Loucy (cell line): ENCODE measurements at regions not wholly inside any gene's neighbourhood (a gene's known extent, or its start where the extent isn't known, plus 50 kb on each side); places are given as distances from the start of the nearest gene placed in this dataset.

ENCODE experiments used
- H2AFZ ChIP-seq: fragments of 200-600 bp; sonication (generic); 2 replicates; pipeline ENCODE4 v1.6.0; 2016; ENCODE audit warnings: antibody characterized with exemption, mild to moderate bottlenecking, low read length, moderate library complexity
- H3F3A ChIP-seq: fragments of 200-600 bp; 2 replicates; pipeline ENCODE4 v1.6.0; 2016; ENCODE audit warnings: antibody characterized with exemption, low read depth, mild to moderate bottlenecking
- H3K27me3 ChIP-seq: fragments of 200-600 bp; sonication (generic); 2 replicates; pipeline ENCODE4 v1.6.1; 2014; ENCODE audit warnings: low read length, mild to moderate bottlenecking; ENCODE audit not compliant: insufficient read depth, poor library complexity, severe bottlenecking
- H3K36me3 ChIP-seq: fragments of 200-600 bp; sonication (generic); 2 replicates; pipeline ENCODE4 v1.6.1; 2016; ENCODE audit warnings: low read length; ENCODE audit not compliant: insufficient read depth
- H3K4me1 ChIP-seq: fragments of 200-600 bp; sonication (generic); 2 replicates; pipeline ENCODE4 v1.5.1; 2014; ENCODE audit warnings: low read length, mild to moderate bottlenecking; ENCODE audit not compliant: insufficient read depth, poor library complexity, severe bottlenecking
- H3K4me2 ChIP-seq: fragments of 200-600 bp; sonication (generic); 2 replicates; pipeline ENCODE4 v1.6.0; 2014; ENCODE audit warnings: antibody characterized with exemption, low read length, low read depth, mild to moderate bottlenecking; ENCODE audit not compliant: poor library complexity, severe bottlenecking
- H3K4me3 ChIP-seq: fragments of 200-600 bp; sonication (generic); 2 replicates; pipeline ENCODE4 v1.5.1; 2014; ENCODE audit warnings: low read length, mild to moderate bottlenecking, mixed read lengths; ENCODE audit not compliant: poor library complexity, severe bottlenecking
- H3K79me2 ChIP-seq: fragments of 200-600 bp; sonication (generic); 2 replicates; pipeline ENCODE4 v1.6.1; 2014; ENCODE audit warnings: low read length; ENCODE audit not compliant: insufficient read depth
- H3K9ac ChIP-seq: fragments of 200-600 bp; sonication (generic); 2 replicates; pipeline ENCODE4 v1.6.0; 2014; ENCODE audit warnings: mild to moderate bottlenecking, low read depth, low read length, moderate library complexity; ENCODE audit not compliant: poor library complexity, severe bottlenecking
- H3K9me2 ChIP-seq: fragments of 200-600 bp; sonication (generic); replicated peaks from 2 replicates; pipeline ENCODE4 v1.6.1; 2016; ENCODE audit warnings: low read depth, low read length, mixed read lengths
- H3K9me3 ChIP-seq: fragments of 200-600 bp; sonication (generic); 2 replicates; pipeline ENCODE4 v1.6.1; 2014; ENCODE audit warnings: mild to moderate bottlenecking, antibody characterized with exemption, low read length, low read depth; ENCODE audit not compliant: insufficient read depth
- H4K20me1 ChIP-seq: fragments of 200-600 bp; sonication (generic); 2 replicates; pipeline ENCODE4 v1.6.0; 2014; ENCODE audit warnings: antibody characterized with exemption, low read length, mild to moderate bottlenecking; ENCODE audit not compliant: insufficient read depth, poor library complexity, severe bottlenecking
- EZH2phosphoT487 ChIP-seq: fragments of 200-600 bp; IDR thresholded peaks from 2 replicates; pipeline ENCODE4 v1.6.1; 2018; ENCODE audit warnings: antibody characterized with exemption, mild to moderate bottlenecking, moderate library complexity, borderline replicate concordance
- TF ChIP-seq, protein P1 (sequence below): fragments of 200-600 bp; sonication (generic); conservative IDR thresholded peaks from 2 replicates; pipeline ENCODE4 v1.5.1; 2014; ENCODE audit warnings: mild to moderate bottlenecking, antibody characterized with exemption, low read length

DNA sequence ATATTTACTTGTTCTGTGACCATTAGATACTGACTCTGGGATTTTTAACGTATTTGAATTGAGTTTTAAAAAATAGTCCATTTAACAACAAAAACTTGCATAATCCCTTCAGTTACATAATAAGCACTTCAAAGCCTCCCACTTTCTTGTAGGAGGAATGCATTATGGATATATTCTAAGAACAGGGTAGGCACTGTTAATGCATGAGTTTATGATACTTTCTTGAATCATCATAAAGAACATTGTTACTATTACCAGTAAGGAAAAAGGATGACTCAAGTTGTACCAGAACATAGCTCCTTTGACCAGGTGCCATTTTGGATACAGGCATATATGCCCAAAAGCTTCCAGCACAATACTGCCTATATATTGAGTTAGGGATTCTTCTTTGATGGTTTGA, 671.4 kb downstream of the GALC start:
- Histone ChIP-seq H3K79me2 (no peaks in the 10 kb centered on the region), H3K9me2 (no peaks in the 10 kb centered on the region), H3K4me1 (no peaks in the 10 kb centered on the region), H3K4me3 (no peak overlapping the region), H3K4me2 (no peak overlapping the region), H4K20me1 (no peaks in the 10 kb centered on the region), H3K36me3 (no peaks in the 10 kb centered on the region), H3K9ac (no peak overlapping the region), H2AFZ (no peak overlapping the region), H3F3A (no peaks in the 10 kb centered on the region), H3K9me3 (no peaks in the 10 kb centered on the region), H3K27me3 (no peaks in the 10 kb centered on the region)
- TF ChIP-seq, protein P1, sequence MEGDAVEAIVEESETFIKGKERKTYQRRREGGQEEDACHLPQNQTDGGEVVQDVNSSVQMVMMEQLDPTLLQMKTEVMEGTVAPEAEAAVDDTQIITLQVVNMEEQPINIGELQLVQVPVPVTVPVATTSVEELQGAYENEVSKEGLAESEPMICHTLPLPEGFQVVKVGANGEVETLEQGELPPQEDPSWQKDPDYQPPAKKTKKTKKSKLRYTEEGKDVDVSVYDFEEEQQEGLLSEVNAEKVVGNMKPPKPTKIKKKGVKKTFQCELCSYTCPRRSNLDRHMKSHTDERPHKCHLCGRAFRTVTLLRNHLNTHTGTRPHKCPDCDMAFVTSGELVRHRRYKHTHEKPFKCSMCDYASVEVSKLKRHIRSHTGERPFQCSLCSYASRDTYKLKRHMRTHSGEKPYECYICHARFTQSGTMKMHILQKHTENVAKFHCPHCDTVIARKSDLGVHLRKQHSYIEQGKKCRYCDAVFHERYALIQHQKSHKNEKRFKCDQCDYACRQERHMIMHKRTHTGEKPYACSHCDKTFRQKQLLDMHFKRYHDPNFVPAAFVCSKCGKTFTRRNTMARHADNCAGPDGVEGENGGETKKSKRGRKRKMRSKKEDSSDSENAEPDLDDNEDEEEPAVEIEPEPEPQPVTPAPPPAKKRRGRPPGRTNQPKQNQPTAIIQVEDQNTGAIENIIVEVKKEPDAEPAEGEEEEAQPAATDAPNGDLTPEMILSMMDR: no peak
- no peak for TF ChIP-seq EZH2phosphoT487

- Histone ChIP-seq H3K4me1 (no peaks in the 10 kb centered on the region), H3K9me2 (no peaks in the 10 kb centered on the region), H3K9ac (no peak overlapping the region), H3K36me3 (no peaks in the 10 kb centered on the region), H4K20me1 (no peaks in the 10 kb centered on the region), H3K4me2 (no peak overlapping the region), H3F3A (no peaks in the 10 kb centered on the region), H3K79me2 (no peaks in the 10 kb centered on the region), H3K27me3 (no peaks in the 10 kb centered on the region), H2AFZ (no peak overlapping the region), H3K9me3 (no peaks in the 10 kb centered on the region), H3K4me3 (no peak overlapping the region)
- TF ChIP-seq, protein P1: no peak
- TF ChIP-seq EZH2phosphoT487: no peak
Measured at GRCh38 chr14:87312894-87313205, 680.1 kb downstream of the GALC start.

GRCh38 chr14:87312169-87312893, 680.7 kb downstream of the GALC start:
- no peaks in the 10 kb centered on the region for H3K36me3 ChIP-seq
- H3F3A ChIP-seq: no peaks in the 10 kb centered on the region
- no peak overlapping the region for H3K4me3 ChIP-seq
- no peaks in the 10 kb centered on the region for H3K79me2 ChIP-seq
- H3K4me1 ChIP-seq: no peaks in the 10 kb centered on the region
- H3K9ac ChIP-seq: no peak overlapping the region
- TF ChIP-seq, protein P1: no peak
- no peak for TF ChIP-seq EZH2phosphoT487
- H3K9me3 ChIP-seq: no peaks in the 10 kb centered on the region
- no peak overlapping the region for H3K4me2 ChIP-seq
- no peaks in the 10 kb centered on the region for H3K27me3 ChIP-seq
- no peak overlapping the region for H2AFZ ChIP-seq
- no peaks in the 10 kb centered on the region for H3K9me2 ChIP-seq
- H4K20me1 ChIP-seq: no peaks in the 10 kb centered on the region
